Fibroblast of mammary gland (primary cell): ENCODE measurements at regions not wholly inside any gene's neighbourhood (a gene's known extent, or its start where the extent isn't known, plus 50 kb on each side); places are given as distances from the start of the nearest gene placed in this dataset.
"Not testable (repeated sequence)": the region's sequence is repeated elsewhere in the genome, so short reads cannot be mapped to it uniquely, and the experiment has no call there.

Experiments
- DNase-seq: peaks from one replicate; pipeline ENCODE4 v3.0.0-alpha.2; 2010; ENCODE audit warnings: low read depth
- H3K4me3 ChIP-seq: 2 replicates; pipeline ENCODE4 v1.5.1; 2011; ENCODE audit warnings: low read depth, mild to moderate bottlenecking, low read length, moderate library complexity; ENCODE audit not compliant: control insufficient read depth
- CTCF ChIP-seq: conservative IDR thresholded peaks from 2 replicates; pipeline ENCODE4 v1.5.1; 2011; ENCODE audit warnings: low read depth, low read length, inconsistent platforms; ENCODE audit not compliant: control insufficient read depth, insufficient read depth

GRCh38 chr6:115067690-115068447 is 725.0 kb upstream of the HS3ST5 start:
- TF ChIP-seq CTCF: no peak
- no peak overlapping the region for H3K4me3 ChIP-seq
- no peak for DNase-seq

- no peak for TF ChIP-seq CTCF
- DNase-seq: no peak
- no peak overlapping the region for H3K4me3 ChIP-seq
Observed at GRCh38 chr6:115064680-115065079, 721.9 kb upstream of the HS3ST5 start.

- H3K4me3 ChIP-seq: no peak overlapping the region
- no peak for DNase-seq
Observed at GRCh38 chr6:115060581-115060980, 717.8 kb upstream of the HS3ST5 start.

GRCh38 chr6:115058414-115059211 is 715.8 kb upstream of the HS3ST5 start:
- no peak for TF ChIP-seq CTCF
- DNase-seq: no peak
- no peak overlapping the region for H3K4me3 ChIP-seq

More at GRCh38 chr6:115060581-115060980, 717.8 kb upstream of the HS3ST5 start:
- no peak for TF ChIP-seq CTCF

- no peak overlapping the region for H3K4me3 ChIP-seq
- DNase-seq: no peak
- TF ChIP-seq CTCF: no peak
Observed at GRCh38 chr6:115055579-115055978, 712.8 kb upstream of the HS3ST5 start.

- H3K4me3 ChIP-seq, DNase-seq: not testable (repeated sequence)
Observed at GRCh38 chr6:115054242-115054641, 711.4 kb upstream of the HS3ST5 start.

GRCh38 chr6:115053169-115053860 is 710.5 kb upstream of the HS3ST5 start:
- TF ChIP-seq CTCF: no peak
- H3K4me3 ChIP-seq: no peak overlapping the region
- no peak for DNase-seq
